ENCODE measurements at regions not wholly inside any gene's neighbourhood (a gene's known extent, or its start where the extent isn't known, plus 50 kb on each side); places are given as distances from the start of the nearest gene placed in this dataset.

DNA sequence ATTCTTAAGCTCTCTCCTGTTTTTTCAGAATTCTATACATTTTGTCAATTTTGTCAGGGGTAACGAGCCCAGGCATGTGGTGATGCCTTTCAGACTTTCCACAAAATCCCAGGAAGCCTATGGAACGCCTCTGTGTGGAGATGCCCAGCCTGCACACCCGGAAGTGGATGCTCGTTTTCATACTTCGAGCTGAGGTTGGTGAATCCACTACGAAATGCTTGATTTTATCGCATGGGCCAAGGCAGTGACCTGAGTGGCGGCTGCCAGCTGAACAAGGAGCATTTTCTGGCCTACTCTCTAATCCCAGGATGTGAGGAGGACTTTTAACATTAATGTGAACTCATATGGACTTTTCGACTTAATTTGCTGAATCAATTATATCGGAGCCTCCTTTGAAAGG, 426.7 kb upstream of the B3GAT1 start:
- Histone ChIP-seq H3K27ac (no peak overlapping the region), H3K4me1 (replicated peaks) (no peaks in the 10 kb centered on the region), H3K36me3 (no peaks in the 10 kb centered on the region), H3K4me3 (no peak overlapping the region), H3K27me3 (replicated peaks; ENCODE audit: insufficient read depth) (peaks cover 3% of the 10 kb centered on the region), H3K9me3 (no peaks in the 10 kb centered on the region)
- DNase-seq (ENCODE audit: low spot score): no peak
- WGBS: 81% methylated on average over 10 of the region's 10 CpGs
- TF ChIP-seq, protein P1, sequence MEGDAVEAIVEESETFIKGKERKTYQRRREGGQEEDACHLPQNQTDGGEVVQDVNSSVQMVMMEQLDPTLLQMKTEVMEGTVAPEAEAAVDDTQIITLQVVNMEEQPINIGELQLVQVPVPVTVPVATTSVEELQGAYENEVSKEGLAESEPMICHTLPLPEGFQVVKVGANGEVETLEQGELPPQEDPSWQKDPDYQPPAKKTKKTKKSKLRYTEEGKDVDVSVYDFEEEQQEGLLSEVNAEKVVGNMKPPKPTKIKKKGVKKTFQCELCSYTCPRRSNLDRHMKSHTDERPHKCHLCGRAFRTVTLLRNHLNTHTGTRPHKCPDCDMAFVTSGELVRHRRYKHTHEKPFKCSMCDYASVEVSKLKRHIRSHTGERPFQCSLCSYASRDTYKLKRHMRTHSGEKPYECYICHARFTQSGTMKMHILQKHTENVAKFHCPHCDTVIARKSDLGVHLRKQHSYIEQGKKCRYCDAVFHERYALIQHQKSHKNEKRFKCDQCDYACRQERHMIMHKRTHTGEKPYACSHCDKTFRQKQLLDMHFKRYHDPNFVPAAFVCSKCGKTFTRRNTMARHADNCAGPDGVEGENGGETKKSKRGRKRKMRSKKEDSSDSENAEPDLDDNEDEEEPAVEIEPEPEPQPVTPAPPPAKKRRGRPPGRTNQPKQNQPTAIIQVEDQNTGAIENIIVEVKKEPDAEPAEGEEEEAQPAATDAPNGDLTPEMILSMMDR (IDR thresholded peaks at IDR 0.05): no peak
- TF ChIP-seq POLR2A (IDR thresholded peaks at IDR 0.05) (no peak), POLR2AphosphoS5 (IDR thresholded peaks at IDR 0.05) (no peak)
- intact Hi-C loops (cut with DNase I): no loop called here

DNA sequence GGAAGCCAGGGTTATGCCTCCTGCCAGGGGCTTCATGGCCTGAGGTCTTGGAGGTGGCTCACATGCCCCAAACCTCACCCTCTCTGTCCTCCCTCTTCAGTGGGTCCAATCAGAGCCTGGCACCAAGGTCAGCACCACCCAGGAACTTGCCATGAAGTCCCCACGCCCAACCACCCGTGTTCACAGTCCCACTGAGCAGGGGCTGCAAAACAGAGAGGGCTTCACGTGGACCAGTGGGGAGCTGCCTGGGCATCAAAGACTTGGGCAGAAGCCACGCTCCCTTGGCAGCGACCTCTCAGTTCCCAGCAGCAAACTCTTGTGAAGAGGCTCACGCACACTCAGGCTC, 425.8 kb upstream of the B3GAT1 start:
- peaks cover 3% of the 10 kb centered on the region for H3K27me3 ChIP-seq (replicated peaks; ENCODE audit: insufficient read depth)
- H3K27ac ChIP-seq: no peak overlapping the region
- WGBS: 61% methylated on average over 6 of the region's 6 CpGs
- intact Hi-C loops (cut with DNase I): no loop called here
- TF ChIP-seq, protein P1 (IDR thresholded peaks at IDR 0.05): no peak
- TF ChIP-seq POLR2AphosphoS5 (IDR thresholded peaks at IDR 0.05) (no peak), POLR2A (IDR thresholded peaks at IDR 0.05) (no peak)
- H3K36me3 ChIP-seq: no peaks in the 10 kb centered on the region
- no peaks in the 10 kb centered on the region for H3K4me1 ChIP-seq (replicated peaks)
- no peak overlapping the region for H3K4me3 ChIP-seq
- H3K9me3 ChIP-seq: no peaks in the 10 kb centered on the region
- no peak for DNase-seq (ENCODE audit: low spot score)

DNA sequence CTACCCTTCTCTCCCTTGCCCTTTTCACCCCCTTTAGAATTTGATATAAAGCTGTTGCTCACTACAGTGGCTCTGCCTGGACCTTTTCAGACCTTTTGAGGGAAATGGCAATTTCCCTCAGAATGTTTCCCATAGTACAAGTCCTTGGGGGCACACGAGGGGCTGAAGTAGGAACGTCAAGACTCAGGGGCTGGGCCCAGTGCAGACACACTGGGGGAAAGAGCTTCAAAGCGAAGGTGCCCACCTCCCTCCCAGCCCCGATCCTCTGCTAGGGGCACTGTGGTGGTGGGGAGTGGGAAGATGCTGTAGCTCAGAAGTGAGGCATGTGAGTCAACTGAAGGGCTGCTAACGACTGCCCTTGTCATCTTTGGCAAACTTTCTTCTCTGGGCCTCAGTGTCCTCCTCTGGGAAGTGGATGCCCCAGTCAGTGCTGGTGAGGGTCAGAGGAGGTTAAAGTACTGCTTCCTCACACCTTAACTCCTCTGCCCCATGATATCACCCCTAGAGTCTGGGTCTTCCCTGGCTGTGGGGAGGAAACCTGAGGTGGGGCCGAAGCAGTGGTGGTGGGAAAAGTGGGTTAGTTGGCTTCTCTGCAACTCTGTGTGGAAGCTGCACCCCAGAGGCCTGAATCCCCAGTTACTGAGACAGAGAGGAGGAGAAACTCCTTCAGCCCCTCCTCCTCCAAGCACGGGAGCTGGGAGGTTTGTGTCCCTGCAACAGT, 425.3 kb upstream of the B3GAT1 start:
- no peak for DNase-seq (ENCODE audit: low spot score)
- Histone ChIP-seq H3K27ac (no peak overlapping the region), H3K4me1 (replicated peaks) (no peaks in the 10 kb centered on the region), H3K9me3 (no peaks in the 10 kb centered on the region), H3K27me3 (replicated peaks; ENCODE audit: insufficient read depth) (peaks cover 3% of the 10 kb centered on the region), H3K36me3 (no peaks in the 10 kb centered on the region), H3K4me3 (no peak overlapping the region)
- TF ChIP-seq POLR2A (IDR thresholded peaks at IDR 0.05): no peak
- no peak for TF ChIP-seq POLR2AphosphoS5 (IDR thresholded peaks at IDR 0.05)
- TF ChIP-seq, protein P1 (IDR thresholded peaks at IDR 0.05): no peak
- intact Hi-C loops (cut with DNase I): no loop called here
- 75% methylated on average over 7 of the region's 7 CpGs for WGBS

DNA sequence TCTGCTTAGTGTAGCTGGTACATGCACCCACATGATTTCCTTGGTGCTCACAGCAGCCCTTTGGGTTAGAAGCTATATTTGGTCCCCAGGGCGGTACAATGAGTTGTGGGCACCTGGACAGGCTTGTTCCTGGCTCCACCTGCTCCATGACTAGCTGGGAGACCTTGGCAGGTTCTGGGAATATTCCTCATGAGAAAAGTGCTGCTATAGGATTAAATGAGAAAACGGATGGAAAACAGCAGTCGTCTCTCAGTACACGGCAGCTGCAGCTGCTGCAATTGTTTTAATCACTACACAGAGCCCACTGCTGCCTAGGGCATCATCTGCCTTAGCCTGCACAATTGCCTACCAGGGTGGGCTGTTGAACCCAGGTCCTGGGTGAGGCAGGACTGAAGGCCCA, 424.5 kb upstream of the B3GAT1 start:
- no peak overlapping the region for H3K4me3 ChIP-seq
- H3K27me3 ChIP-seq (replicated peaks; ENCODE audit: insufficient read depth): peaks cover 1% of the 10 kb centered on the region
- H3K27ac ChIP-seq: no peak overlapping the region
- no peaks in the 10 kb centered on the region for H3K9me3 ChIP-seq
- H3K36me3 ChIP-seq: no peaks in the 10 kb centered on the region
- DNase-seq (ENCODE audit: low spot score): no peak
- intact Hi-C loops (cut with DNase I): no loop called here
- H3K4me1 ChIP-seq (replicated peaks): no peaks in the 10 kb centered on the region
- WGBS: 50% methylated on average over 4 of the region's 4 CpGs
- TF ChIP-seq POLR2A (IDR thresholded peaks at IDR 0.05) (no peak), POLR2AphosphoS5 (IDR thresholded peaks at IDR 0.05) (no peak)
- TF ChIP-seq, protein P1 (IDR thresholded peaks at IDR 0.05): no peak

DNA sequence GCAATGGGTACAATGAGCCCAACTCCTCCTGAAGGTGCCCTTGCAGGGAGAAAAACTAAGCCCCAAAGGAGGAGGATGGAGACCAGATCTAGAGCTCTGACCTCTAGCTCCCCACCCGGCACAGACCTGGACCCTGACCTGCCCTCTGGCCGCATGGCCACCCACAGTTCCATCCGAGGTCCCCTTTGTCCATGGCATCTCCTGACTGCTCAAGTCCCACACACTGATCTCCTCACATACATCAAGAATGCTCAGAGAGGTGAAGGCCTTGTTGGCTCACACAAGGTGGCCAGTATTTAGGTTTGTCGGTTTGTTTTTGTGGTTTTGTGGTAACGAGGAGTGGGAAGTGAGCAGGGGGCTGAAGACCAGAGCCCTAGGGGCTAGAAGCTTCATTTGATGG, 423.5 kb upstream of the B3GAT1 start:
- no peaks in the 10 kb centered on the region for H3K4me1 ChIP-seq (replicated peaks)
- 88% methylated on average over 5 of the region's 5 CpGs for WGBS
- no peaks in the 10 kb centered on the region for H3K36me3 ChIP-seq
- no peaks in the 10 kb centered on the region for H3K27me3 ChIP-seq (replicated peaks; ENCODE audit: insufficient read depth)
- intact Hi-C loops (cut with DNase I): no loop called here
- H3K4me3 ChIP-seq: no peak overlapping the region
- no peaks in the 10 kb centered on the region for H3K9me3 ChIP-seq
- no peak overlapping the region for H3K27ac ChIP-seq
- TF ChIP-seq POLR2AphosphoS5 (IDR thresholded peaks at IDR 0.05): no peak
- TF ChIP-seq, protein P1 (IDR thresholded peaks at IDR 0.05): no peak
- TF ChIP-seq POLR2A (IDR thresholded peaks at IDR 0.05): no peak
- DNase-seq (ENCODE audit: low spot score): no peak

Measured in prostate gland (tissue), 2 donors.